Spleen (tissue), 7 donors: ENCODE measurements at regions not wholly inside any gene's neighbourhood (a gene's known extent, or its start where the extent isn't known, plus 50 kb on each side); places are given as distances from the start of the nearest gene placed in this dataset.

Experiments
- POLR2A ChIP-seq, 3 donors: fragments of 450-650 bp; IDR thresholded peaks; one replicate each; pipeline ENCODE4 v1.5.1; 2017; ENCODE audit warnings: antibody characterized with exemption in 3 of 3, mild to moderate bottlenecking in 1 of 3
- TF ChIP-seq, protein P1 (sequence below), 11 experiments: fragments of 200-600 bp in 7 of 11; fragments of 450-650 bp in 4 of 11; sonication (generic) in 4 of 11; IDR thresholded peaks in 8 of 11; conservative IDR thresholded peaks in 3 of 11; 1 replicate in 7 of 11; 2 replicates in 4 of 11; pipeline versions ENCODE4 v1.4.0 to v1.8.0; 2016 to 2021; ENCODE audit warnings: antibody characterized with exemption in 11 of 11, inconsistent platforms in 4 of 11, mild to moderate bottlenecking in 1 of 11
- donor health status: DM: no; HTN: no; CAD: no; lungs with moderate emphysema.
- donor health status: DM: no; HTN: no; CAD: no.
- donor health status: DM: no; HTN: no; CAD: no.

GRCh38 chr2:187679454-187679853 is 125.2 kb upstream of the TFPI start:
- TF ChIP-seq POLR2A (IDR thresholded peaks at IDR 0.05) = no peak
- TF ChIP-seq, protein P1, sequence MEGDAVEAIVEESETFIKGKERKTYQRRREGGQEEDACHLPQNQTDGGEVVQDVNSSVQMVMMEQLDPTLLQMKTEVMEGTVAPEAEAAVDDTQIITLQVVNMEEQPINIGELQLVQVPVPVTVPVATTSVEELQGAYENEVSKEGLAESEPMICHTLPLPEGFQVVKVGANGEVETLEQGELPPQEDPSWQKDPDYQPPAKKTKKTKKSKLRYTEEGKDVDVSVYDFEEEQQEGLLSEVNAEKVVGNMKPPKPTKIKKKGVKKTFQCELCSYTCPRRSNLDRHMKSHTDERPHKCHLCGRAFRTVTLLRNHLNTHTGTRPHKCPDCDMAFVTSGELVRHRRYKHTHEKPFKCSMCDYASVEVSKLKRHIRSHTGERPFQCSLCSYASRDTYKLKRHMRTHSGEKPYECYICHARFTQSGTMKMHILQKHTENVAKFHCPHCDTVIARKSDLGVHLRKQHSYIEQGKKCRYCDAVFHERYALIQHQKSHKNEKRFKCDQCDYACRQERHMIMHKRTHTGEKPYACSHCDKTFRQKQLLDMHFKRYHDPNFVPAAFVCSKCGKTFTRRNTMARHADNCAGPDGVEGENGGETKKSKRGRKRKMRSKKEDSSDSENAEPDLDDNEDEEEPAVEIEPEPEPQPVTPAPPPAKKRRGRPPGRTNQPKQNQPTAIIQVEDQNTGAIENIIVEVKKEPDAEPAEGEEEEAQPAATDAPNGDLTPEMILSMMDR (IDR thresholded peaks at IDR 0.05 in 8 of 11, conservative IDR thresholded peaks at IDR 0.05 in 3 of 11) = no peak
